K562 (cell line): ENCODE measurements at regions not wholly inside any gene's neighbourhood (a gene's known extent, or its start where the extent isn't known, plus 50 kb on each side); places are given as distances from the start of the nearest gene placed in this dataset.

Experiments
- HMGN3 ChIP-seq: IDR thresholded peaks from 2 replicates; pipeline ENCODE4 v1.6.1; 2011; ENCODE audit warnings: borderline replicate concordance, low read depth, mild to moderate bottlenecking, mixed read lengths, low read length; ENCODE audit not compliant: insufficient read length; ENCODE audit errors: extremely low read depth
- KAT8 ChIP-seq: fragments of 450-650 bp; IDR thresholded peaks from 2 replicates; pipeline ENCODE4 v1.6.1; 2016; ENCODE audit warnings: low read depth, mild to moderate bottlenecking
- KDM5B ChIP-seq: fragments of 200-600 bp; sonication (generic); IDR thresholded peaks from 2 replicates; pipeline ENCODE4 v1.6.1; 2012; ENCODE audit warnings: low read depth, mild to moderate bottlenecking, moderate library complexity, low read length, control low read depth, inconsistent platforms; ENCODE audit not compliant: insufficient replicate concordance
- MNT ChIP-seq, 2 experiments: fragments of 450-650 bp; conservative IDR thresholded peaks; 2 replicates each; pipeline ENCODE4 v1.6.1; 2017; ENCODE audit warnings: mild to moderate bottlenecking in 2 of 2, moderate library complexity in 2 of 2
- SAP30 ChIP-seq: fragments of 200-600 bp; sonication (generic); IDR thresholded peaks from 2 replicates; pipeline ENCODE4 v1.6.1; 2012; ENCODE audit warnings: borderline replicate concordance, low read depth, mild to moderate bottlenecking, moderate library complexity, low read length, control low read depth, inconsistent platforms; ENCODE audit not compliant: insufficient read depth, poor library complexity, severe bottlenecking
- TAF9B ChIP-seq: fragments of 450-650 bp; IDR thresholded peaks from 2 replicates; pipeline ENCODE4 v1.6.1; 2018; ENCODE audit warnings: mild to moderate bottlenecking; ENCODE audit not compliant: partially characterized antibody
- THAP7 ChIP-seq: fragments of 250-450 bp; sonication (Bioruptor Pico); IDR thresholded peaks from 2 replicates; pipeline ENCODE4 v1.5.0; 2021
- YY1 ChIP-seq, 3 experiments: IDR thresholded peaks; 2 replicates each; pipeline ENCODE4 v1.6.1; 2011; ENCODE audit warnings: low read length in 2 of 3, mild to moderate bottlenecking in 2 of 3, moderate library complexity in 2 of 3, borderline replicate concordance in 1 of 3, control low read depth in 1 of 3, low read depth in 1 of 3; ENCODE audit not compliant: insufficient read depth in 3 of 3, insufficient replicate concordance in 2 of 3, control insufficient read depth in 1 of 3, insufficient read length in 1 of 3; ENCODE audit errors: extremely low read depth in 1 of 3
- ZNF655 ChIP-seq: fragments of 250-450 bp; sonication (Bioruptor Pico); IDR thresholded peaks from 2 replicates; pipeline ENCODE4 v1.5.0; 2021
- TF ChIP-seq, protein P1 (sequence below): IDR thresholded peaks from 2 replicates; pipeline ENCODE4 v1.6.1; 2012; ENCODE audit warnings: low read depth, low read length, improper control_type of control experiment, borderline replicate concordance
- TF ChIP-seq, protein P2 (sequence below): fragments of 450-650 bp; IDR thresholded peaks from 2 replicates; pipeline ENCODE4 v1.6.1; 2016; ENCODE audit warnings: borderline replicate concordance
- TF ChIP-seq, protein P3 (sequence below): fragments of 450-650 bp; IDR thresholded peaks from 2 replicates; pipeline ENCODE4 v1.6.1; 2018; ENCODE audit not compliant: partially characterized antibody

DNA sequence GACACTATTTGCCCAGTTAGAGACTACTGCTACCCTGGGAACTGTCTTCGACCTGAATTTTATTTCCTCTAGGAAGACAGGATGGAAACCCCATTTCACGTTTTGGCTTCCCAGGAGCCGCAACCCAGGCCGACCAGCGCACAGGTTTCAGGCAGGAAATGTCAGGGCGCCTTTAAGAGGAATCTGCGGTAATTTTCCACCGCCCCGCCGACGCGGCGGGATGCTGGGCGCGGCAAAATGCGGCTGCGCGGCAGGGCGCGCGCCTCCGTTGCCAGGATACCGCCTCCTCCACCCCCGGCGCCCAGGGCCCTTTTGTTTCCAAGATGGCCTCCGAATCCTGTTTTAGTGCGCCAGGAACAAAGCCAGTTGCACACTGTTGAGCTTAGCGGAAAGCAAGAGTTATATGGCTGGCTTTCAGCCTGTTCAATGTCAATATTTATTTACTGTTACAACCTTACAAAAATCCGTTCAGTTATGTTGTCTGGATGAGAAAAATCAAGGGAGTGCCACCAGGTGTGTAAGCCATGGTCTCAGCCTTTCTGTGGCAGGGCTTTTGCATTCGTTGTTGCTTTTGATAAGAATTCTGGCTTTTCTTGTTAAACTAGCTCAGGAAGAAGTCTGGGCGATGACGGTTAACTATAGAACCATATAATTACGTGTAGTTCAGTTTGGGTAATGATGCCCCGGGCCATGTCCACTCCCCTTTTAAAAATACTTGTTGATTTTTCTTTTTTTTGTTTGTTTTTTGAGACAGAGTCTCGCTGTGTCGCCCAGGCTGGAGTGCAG, 79.7 kb upstream of the CHD2 start (continued):
- TF ChIP-seq ZNF655 = no peak
- TF ChIP-seq TAF9B = peak; percentile 79
- TF ChIP-seq, protein P1, sequence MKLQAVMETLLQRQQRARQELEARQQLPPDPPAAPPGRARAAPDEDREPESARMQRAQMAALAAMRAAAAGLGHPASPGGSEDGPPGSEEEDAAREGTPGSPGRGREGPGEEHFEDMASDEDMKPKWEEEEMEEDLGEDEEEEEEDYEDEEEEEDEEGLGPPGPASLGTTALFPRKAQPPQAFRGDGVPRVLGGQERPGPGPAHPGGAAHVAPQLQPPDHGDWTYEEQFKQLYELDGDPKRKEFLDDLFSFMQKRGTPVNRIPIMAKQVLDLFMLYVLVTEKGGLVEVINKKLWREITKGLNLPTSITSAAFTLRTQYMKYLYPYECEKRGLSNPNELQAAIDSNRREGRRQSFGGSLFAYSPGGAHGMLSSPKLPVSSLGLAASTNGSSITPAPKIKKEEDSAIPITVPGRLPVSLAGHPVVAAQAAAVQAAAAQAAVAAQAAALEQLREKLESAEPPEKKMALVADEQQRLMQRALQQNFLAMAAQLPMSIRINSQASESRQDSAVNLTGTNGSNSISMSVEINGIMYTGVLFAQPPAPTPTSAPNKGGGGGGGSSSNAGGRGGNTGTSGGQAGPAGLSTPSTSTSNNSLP = no peak
- TF ChIP-seq, protein P2, sequence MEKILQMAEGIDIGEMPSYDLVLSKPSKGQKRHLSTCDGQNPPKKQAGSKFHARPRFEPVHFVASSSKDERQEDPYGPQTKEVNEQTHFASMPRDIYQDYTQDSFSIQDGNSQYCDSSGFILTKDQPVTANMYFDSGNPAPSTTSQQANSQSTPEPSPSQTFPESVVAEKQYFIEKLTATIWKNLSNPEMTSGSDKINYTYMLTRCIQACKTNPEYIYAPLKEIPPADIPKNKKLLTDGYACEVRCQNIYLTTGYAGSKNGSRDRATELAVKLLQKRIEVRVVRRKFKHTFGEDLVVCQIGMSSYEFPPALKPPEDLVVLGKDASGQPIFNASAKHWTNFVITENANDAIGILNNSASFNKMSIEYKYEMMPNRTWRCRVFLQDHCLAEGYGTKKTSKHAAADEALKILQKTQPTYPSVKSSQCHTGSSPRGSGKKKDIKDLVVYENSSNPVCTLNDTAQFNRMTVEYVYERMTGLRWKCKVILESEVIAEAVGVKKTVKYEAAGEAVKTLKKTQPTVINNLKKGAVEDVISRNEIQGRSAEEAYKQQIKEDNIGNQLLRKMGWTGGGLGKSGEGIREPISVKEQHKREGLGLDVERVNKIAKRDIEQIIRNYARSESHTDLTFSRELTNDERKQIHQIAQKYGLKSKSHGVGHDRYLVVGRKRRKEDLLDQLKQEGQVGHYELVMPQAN = no peak; the same call in 1 of the 2 replicates
- TF ChIP-seq KDM5B = peak; percentile 79
- peak; percentile 44; the same call in 1 of the 2 replicates for TF ChIP-seq KAT8
- TF ChIP-seq THAP7 (CRISPR knock-in tag) = no peak
- TF ChIP-seq SAP30 = no peak
- TF ChIP-seq HMGN3 = peak; percentile 92
- TF ChIP-seq MNT (conservative IDR thresholded peaks at IDR 0.05) = peak in 1 of 2 experiments; percentile 56; a peak in 1 of 4 replicates
- TF ChIP-seq YY1 (IDR thresholded peaks at IDR 0.05; ENCODE audit: borderline replicate concordance in 1 of 3, control insufficient read depth in 1 of 3, extremely low read depth in 1 of 3, insufficient read depth in 3 of 3, insufficient read length in 1 of 3, insufficient replicate concordance in 2 of 3, low read depth in 1 of 3, low read length in 2 of 3) = peak; percentile 80 to 96 (median 92)
- TF ChIP-seq, protein P3, sequence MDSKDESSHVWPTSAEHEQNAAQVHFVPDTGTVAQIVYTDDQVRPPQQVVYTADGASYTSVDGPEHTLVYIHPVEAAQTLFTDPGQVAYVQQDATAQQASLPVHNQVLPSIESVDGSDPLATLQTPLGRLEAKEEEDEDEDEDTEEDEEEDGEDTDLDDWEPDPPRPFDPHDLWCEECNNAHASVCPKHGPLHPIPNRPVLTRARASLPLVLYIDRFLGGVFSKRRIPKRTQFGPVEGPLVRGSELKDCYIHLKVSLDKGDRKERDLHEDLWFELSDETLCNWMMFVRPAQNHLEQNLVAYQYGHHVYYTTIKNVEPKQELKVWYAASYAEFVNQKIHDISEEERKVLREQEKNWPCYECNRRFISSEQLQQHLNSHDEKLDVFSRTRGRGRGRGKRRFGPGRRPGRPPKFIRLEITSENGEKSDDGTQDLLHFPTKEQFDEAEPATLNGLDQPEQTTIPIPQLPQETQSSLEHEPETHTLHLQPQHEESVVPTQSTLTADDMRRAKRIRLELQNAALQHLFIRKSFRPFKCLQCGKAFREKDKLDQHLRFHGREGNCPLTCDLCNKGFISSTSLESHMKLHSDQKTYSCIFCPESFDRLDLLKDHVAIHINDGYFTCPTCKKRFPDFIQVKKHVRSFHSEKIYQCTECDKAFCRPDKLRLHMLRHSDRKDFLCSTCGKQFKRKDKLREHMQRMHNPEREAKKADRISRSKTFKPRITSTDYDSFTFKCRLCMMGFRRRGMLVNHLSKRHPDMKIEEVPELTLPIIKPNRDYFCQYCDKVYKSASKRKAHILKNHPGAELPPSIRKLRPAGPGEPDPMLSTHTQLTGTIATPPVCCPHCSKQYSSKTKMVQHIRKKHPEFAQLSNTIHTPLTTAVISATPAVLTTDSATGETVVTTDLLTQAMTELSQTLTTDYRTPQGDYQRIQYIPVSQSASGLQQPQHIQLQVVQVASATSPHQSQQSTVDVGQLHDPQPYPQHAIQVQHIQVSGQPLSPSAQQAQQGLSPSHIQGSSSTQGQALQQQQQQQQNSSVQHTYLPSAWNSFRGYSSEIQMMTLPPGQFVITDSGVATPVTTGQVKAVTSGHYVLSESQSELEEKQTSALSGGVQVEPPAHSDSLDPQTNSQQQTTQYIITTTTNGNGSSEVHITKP = peak; percentile 13
